PFSK-1 (cell line): ENCODE measurements at regions not wholly inside any gene's neighbourhood (a gene's known extent, or its start where the extent isn't known, plus 50 kb on each side); places are given as distances from the start of the nearest gene placed in this dataset.

Source experiments
- FOXP2 ChIP-seq: optimal IDR thresholded peaks from 2 replicates; pipeline ENCODE3; 2011; ENCODE audit warnings: borderline replicate concordance, control low read depth, inconsistent platforms; ENCODE audit not compliant: insufficient read depth; ENCODE audit errors: extremely low read length, extremely low read depth
- POLR2AphosphoS5 ChIP-seq: IDR thresholded peaks from 2 replicates; pipeline ENCODE4 v1.6.1; 2012; ENCODE audit warnings: low read depth, mild to moderate bottlenecking, control low read depth, low read length, moderate library complexity
- REST ChIP-seq, 2 experiments: IDR thresholded peaks; 2 replicates each; pipeline versions ENCODE4 v1.6.1 to v1.8.0; 2011 to 2012; ENCODE audit warnings: low read depth in 2 of 2, low read length in 2 of 2, control low read depth in 1 of 2, inconsistent platforms in 1 of 2, mild to moderate bottlenecking in 1 of 2, moderate library complexity in 1 of 2; ENCODE audit not compliant: insufficient read depth in 1 of 2
- SIN3A ChIP-seq: IDR thresholded peaks from 2 replicates; pipeline ENCODE4 v1.6.1; 2012; ENCODE audit warnings: mild to moderate bottlenecking, low read length, moderate library complexity, borderline replicate concordance; ENCODE audit not compliant: insufficient read depth
- TAF1 ChIP-seq: IDR thresholded peaks from 2 replicates; pipeline ENCODE4 v1.6.1; 2012; ENCODE audit warnings: low read length, control low read depth, borderline replicate concordance; ENCODE audit not compliant: insufficient read depth

DNA sequence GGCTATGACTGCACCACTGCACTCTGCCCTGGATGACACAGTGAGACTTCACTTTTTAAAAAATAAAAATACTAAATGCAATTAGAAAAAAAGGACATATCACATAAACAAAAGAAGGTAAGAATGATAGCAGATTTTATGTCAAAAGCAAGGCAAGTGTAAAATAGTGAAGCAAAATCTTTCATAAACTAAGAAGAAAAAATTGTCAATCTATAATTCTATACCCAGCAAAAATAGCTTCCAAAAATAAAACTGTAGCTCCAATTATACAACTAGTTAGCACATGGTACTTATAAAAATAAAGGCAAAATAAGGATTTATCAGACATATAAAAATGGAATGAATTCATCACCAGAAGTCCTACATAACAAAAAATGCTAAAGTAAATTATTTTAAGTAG is 85.4 kb upstream of the SVIL start:
- no peak for TF ChIP-seq POLR2AphosphoS5
- no peak for TF ChIP-seq SIN3A
- no peak for TF ChIP-seq REST (IDR thresholded peaks at IDR 0.05; ENCODE audit: insufficient read depth in 1 of 2, low read depth in 2 of 2, low read length in 2 of 2)
- no peak for TF ChIP-seq FOXP2
- TF ChIP-seq TAF1: no peak

DNA sequence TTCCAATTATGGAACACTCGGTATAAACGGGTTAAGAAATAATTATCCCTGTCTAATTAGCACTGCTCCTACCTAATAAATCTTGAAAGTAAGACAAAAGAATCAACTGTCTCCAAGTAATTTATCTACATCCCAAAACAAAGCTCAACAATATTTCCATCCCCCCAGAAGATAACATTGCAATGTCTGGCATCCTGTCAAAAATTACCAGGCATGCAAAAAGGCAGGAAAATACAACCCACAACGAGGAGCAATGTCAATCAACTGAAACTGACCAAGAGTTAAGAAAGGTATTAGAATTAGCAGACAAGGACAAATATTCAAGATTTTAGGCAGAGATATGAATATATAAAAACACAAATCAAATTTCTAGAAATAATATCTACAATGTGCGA is 84.5 kb upstream of the SVIL start:
- no peak for TF ChIP-seq REST (IDR thresholded peaks at IDR 0.05; ENCODE audit: insufficient read depth in 1 of 2, low read depth in 2 of 2, low read length in 2 of 2)
- TF ChIP-seq POLR2AphosphoS5: no peak
- no peak for TF ChIP-seq TAF1
- no peak for TF ChIP-seq FOXP2
- no peak for TF ChIP-seq SIN3A

DNA sequence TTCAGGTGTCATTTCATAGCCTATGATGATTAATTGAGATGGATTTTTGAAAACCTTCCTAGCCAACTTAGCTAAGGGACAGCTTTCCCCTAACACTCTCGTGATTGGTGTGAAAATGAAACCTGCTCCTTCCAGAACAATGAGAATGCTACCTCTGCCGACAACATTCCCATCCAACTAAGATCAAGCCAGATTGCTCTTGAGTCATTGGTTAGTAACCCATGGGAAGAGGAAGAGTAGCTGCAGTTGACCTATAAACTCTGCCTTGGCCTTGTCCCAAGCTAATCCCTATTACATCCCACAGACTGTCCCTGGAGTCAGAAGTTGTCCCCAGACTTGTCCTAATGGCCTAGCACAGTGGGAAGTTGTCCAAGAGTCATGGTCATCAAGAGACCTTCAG is 80.5 kb upstream of the SVIL start:
- TF ChIP-seq TAF1 (no peak), FOXP2 (no peak), REST (IDR thresholded peaks at IDR 0.05; ENCODE audit: insufficient read depth in 1 of 2, low read depth in 2 of 2, low read length in 2 of 2) (no peak), SIN3A (no peak), POLR2AphosphoS5 (no peak)

DNA sequence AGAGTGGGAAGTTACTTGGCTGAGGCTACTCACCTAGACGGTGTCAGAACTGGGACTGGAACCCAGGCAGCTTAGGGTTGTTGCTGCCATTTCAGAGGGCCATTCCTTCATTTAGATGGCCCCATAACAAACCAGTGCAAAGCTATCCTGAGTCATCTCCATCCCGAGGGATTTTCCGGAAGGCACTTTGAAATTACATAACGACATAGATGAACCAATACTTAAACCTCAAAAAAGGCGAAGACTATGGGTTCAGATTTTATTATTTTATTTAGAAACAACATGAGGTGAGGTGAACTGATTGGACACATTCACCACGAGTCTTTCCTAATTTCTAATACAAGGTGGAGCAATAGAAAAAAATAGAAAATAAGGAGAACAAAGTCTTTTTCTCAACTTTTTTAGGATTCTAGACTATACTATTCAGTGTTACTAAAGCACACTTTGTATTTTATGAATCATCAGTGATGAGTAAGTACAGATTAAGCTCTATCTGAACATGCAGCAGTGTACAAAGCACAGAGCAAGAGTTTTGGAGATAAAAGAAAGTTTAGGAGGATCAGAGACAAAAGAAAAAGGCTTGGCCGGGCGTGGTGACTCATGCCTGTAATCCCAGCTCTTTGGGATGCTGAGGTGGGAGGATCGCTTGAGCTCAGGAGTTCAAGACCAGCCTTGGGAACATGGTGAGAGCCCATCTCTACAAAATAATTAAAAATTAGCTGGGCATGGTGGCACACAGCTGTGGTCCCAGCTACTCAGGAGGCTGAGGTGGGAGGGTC is 79.5 kb upstream of the SVIL start:
- TF ChIP-seq POLR2AphosphoS5 (no peak), SIN3A (no peak), FOXP2 (no peak), REST (IDR thresholded peaks at IDR 0.05; ENCODE audit: insufficient read depth in 1 of 2, low read depth in 2 of 2, low read length in 2 of 2) (no peak), TAF1 (no peak)
